ENCODE measurements at regions not wholly inside any gene's neighbourhood (a gene's known extent, or its start where the extent isn't known, plus 50 kb on each side); places are given as distances from the start of the nearest gene placed in this dataset.

- no peaks in the 10 kb centered on the region for H3K36me3 Mint-ChIP-seq (ENCODE audit: unreplicated experiment)
- no peak overlapping the region for H3K27ac Mint-ChIP-seq (ENCODE audit: unreplicated experiment)
- DNase-seq: no peak
- no peaks in the 10 kb centered on the region for H3K4me1 Mint-ChIP-seq (ENCODE audit: low read depth, unreplicated experiment)
- H3K27me3 Mint-ChIP-seq (ENCODE audit: unreplicated experiment): no peaks in the 10 kb centered on the region
- no peak overlapping the region for H3K4me3 Mint-ChIP-seq (ENCODE audit: unreplicated experiment)
- H3K9me3 Mint-ChIP-seq (ENCODE audit: unreplicated experiment): no peaks in the 10 kb centered on the region
- no peak for TF ChIP-seq CTCF (IDR thresholded peaks at IDR 0.05; ENCODE audit: partially characterized antibody, unreplicated experiment)
Measured at GRCh38 chr7:119102291-119102690, 877.8 kb downstream of the ANKRD7 start.

GRCh38 chr7:119105381-119105780 is 880.9 kb downstream of the ANKRD7 start:
- Mint-ChIP-seq H3K36me3 (ENCODE audit: unreplicated experiment) (peaks cover 2% of the 10 kb centered on the region), H3K4me3 (ENCODE audit: unreplicated experiment) (no peak overlapping the region), H3K9me3 (ENCODE audit: unreplicated experiment) (no peaks in the 10 kb centered on the region), H3K4me1 (ENCODE audit: low read depth, unreplicated experiment) (no peaks in the 10 kb centered on the region), H3K27ac (ENCODE audit: unreplicated experiment) (no peak overlapping the region), H3K27me3 (ENCODE audit: unreplicated experiment) (no peaks in the 10 kb centered on the region)
- no peak for DNase-seq
- no peak for TF ChIP-seq CTCF (IDR thresholded peaks at IDR 0.05; ENCODE audit: partially characterized antibody, unreplicated experiment)

GRCh38 chr7:119123326-119123725 is 898.8 kb downstream of the ANKRD7 start:
- no peak for TF ChIP-seq CTCF (IDR thresholded peaks at IDR 0.05; ENCODE audit: partially characterized antibody, unreplicated experiment)
- no peaks in the 10 kb centered on the region for H3K27me3 Mint-ChIP-seq (ENCODE audit: unreplicated experiment)
- H3K36me3 Mint-ChIP-seq (ENCODE audit: unreplicated experiment): no peaks in the 10 kb centered on the region
- no peaks in the 10 kb centered on the region for H3K9me3 Mint-ChIP-seq (ENCODE audit: unreplicated experiment)
- H3K27ac Mint-ChIP-seq (ENCODE audit: unreplicated experiment): no peak overlapping the region
- peaks cover 6% of the 10 kb centered on the region for H3K4me1 Mint-ChIP-seq (ENCODE audit: low read depth, unreplicated experiment)
- no peak for DNase-seq
- H3K4me3 Mint-ChIP-seq (ENCODE audit: unreplicated experiment): no peak overlapping the region

GRCh38 chr7:119127706-119128105 is 903.2 kb downstream of the ANKRD7 start:
- no peaks in the 10 kb centered on the region for H3K9me3 Mint-ChIP-seq (ENCODE audit: unreplicated experiment)
- H3K27me3 Mint-ChIP-seq (ENCODE audit: unreplicated experiment): no peaks in the 10 kb centered on the region
- DNase-seq: no peak
- no peak overlapping the region for H3K27ac Mint-ChIP-seq (ENCODE audit: unreplicated experiment)
- no peak overlapping the region for H3K4me3 Mint-ChIP-seq (ENCODE audit: unreplicated experiment)
- H3K36me3 Mint-ChIP-seq (ENCODE audit: unreplicated experiment): no peaks in the 10 kb centered on the region
- TF ChIP-seq CTCF (IDR thresholded peaks at IDR 0.05; ENCODE audit: partially characterized antibody, unreplicated experiment): no peak
- H3K4me1 Mint-ChIP-seq (ENCODE audit: low read depth, unreplicated experiment): peaks cover 6% of the 10 kb centered on the region

GRCh38 chr7:119132436-119132835 is 907.9 kb downstream of the ANKRD7 start:
- DNase-seq: no peak
- Mint-ChIP-seq H3K36me3 (ENCODE audit: unreplicated experiment) (no peaks in the 10 kb centered on the region), H3K27ac (ENCODE audit: unreplicated experiment) (no peak overlapping the region)

More at GRCh38 chr7:119132436-119132835, 907.9 kb downstream of the ANKRD7 start:
- Mint-ChIP-seq H3K4me3 (ENCODE audit: unreplicated experiment) (no peak overlapping the region), H3K27me3 (ENCODE audit: unreplicated experiment) (no peaks in the 10 kb centered on the region), H3K9me3 (ENCODE audit: unreplicated experiment) (no peaks in the 10 kb centered on the region), H3K4me1 (ENCODE audit: low read depth, unreplicated experiment) (no peaks in the 10 kb centered on the region)
- TF ChIP-seq CTCF (IDR thresholded peaks at IDR 0.05; ENCODE audit: partially characterized antibody, unreplicated experiment): no peak

All from glutamatergic neuron (in vitro differentiated cells).